ENCODE measurements at regions not wholly inside any gene's neighbourhood (a gene's known extent, or its start where the extent isn't known, plus 50 kb on each side); places are given as distances from the start of the nearest gene placed in this dataset.

GRCh38 chr3:6471744-6472143 lies 389.2 kb upstream of the GRM7 start:
- TF ChIP-seq CTCF (conservative IDR thresholded peaks at IDR 0.05) (no peak), EZH2 (IDR thresholded peaks at IDR 0.05; ENCODE audit: low read depth) (no peak)
